ENCODE measurements at regions not wholly inside any gene's neighbourhood (a gene's known extent, or its start where the extent isn't known, plus 50 kb on each side); places are given as distances from the start of the nearest gene placed in this dataset.

GRCh38 chr10:109104806-109105205 lies 818.5 kb downstream of the XPNPEP1 start:
- Mint-ChIP-seq H3K27me3 (ENCODE audit: insufficient read depth, low read depth, poor library complexity) (peaks cover 4% of the 10 kb centered on the region), H3K4me1 (peaks cover 7% of the 10 kb centered on the region; the same call in 2 of the 3 replicates), H3K27ac (no peak overlapping the region), H3K4me3 (no peak overlapping the region), H3K9me3 (no peaks in the 10 kb centered on the region), H3K36me3 (ENCODE audit: low read depth) (no peaks in the 10 kb centered on the region)
- no peak overlapping the region for H2AFZ ChIP-seq
- ATAC-seq (no peak), DNase-seq (ENCODE audit: low spot score) (no peak)
- H3K36me3 ChIP-seq (ENCODE audit: insufficient read depth): no peaks in the 10 kb centered on the region
- no peak for TF ChIP-seq CREB1 (CRISPR knock-in tag; IDR thresholded peaks at IDR 0.05; ENCODE audit: low read depth)
- TF ChIP-seq EZH2 (IDR thresholded peaks at IDR 0.05; ENCODE audit: low read depth, unreplicated experiment): no peak
- no peak for TF ChIP-seq REST (IDR thresholded peaks at IDR 0.05; ENCODE audit: unreplicated experiment)
- TF ChIP-seq CTCF (conservative IDR thresholded peaks at IDR 0.05; ENCODE audit: low read depth in 2 of 2): no peak
- no peak for TF ChIP-seq POLR2AphosphoS5 (IDR thresholded peaks at IDR 0.05; ENCODE audit: low read depth)
- no peak for TF ChIP-seq ETS1 (IDR thresholded peaks at IDR 0.05)
- no peak for TF ChIP-seq JUNB (IDR thresholded peaks at IDR 0.05; ENCODE audit: unreplicated experiment)
- no peak for TF ChIP-seq ZNF114 (CRISPR knock-in tag; IDR thresholded peaks at IDR 0.05)
- no peak overlapping the region for H3K4me3 ChIP-seq
- H3K4me2 ChIP-seq: no peak overlapping the region
- H3K79me2 ChIP-seq (replicated peaks; ENCODE audit: insufficient read depth): no peaks in the 10 kb centered on the region
- peaks cover 26% of the 10 kb centered on the region for H3K27me3 ChIP-seq (ENCODE audit: insufficient read depth)
- no peak overlapping the region for H3K27ac ChIP-seq (ENCODE audit: low read depth)
- H3F3A ChIP-seq (replicated peaks; ENCODE audit: low read depth): no peaks in the 10 kb centered on the region
- H4K20me1 ChIP-seq (replicated peaks; ENCODE audit: insufficient read depth): no peaks in the 10 kb centered on the region; the same call in 1 of the 2 replicates
- no peaks in the 10 kb centered on the region; the same call in 1 of the 2 replicates for H3K9me2 ChIP-seq (ENCODE audit: insufficient read depth)
- no peaks in the 10 kb centered on the region for H3K4me1 ChIP-seq (ENCODE audit: insufficient read depth)

- no peak for ATAC-seq
- Histone ChIP-seq H3K36me3 (ENCODE audit: insufficient read depth) (no peaks in the 10 kb centered on the region), H2AFZ (no peak overlapping the region), H3K4me2 (no peak overlapping the region), H3K27ac (ENCODE audit: low read depth) (no peak overlapping the region), H3F3A (replicated peaks; ENCODE audit: low read depth) (no peaks in the 10 kb centered on the region), H3K4me3 (no peak overlapping the region), H3K4me1 (ENCODE audit: insufficient read depth) (no peaks in the 10 kb centered on the region), H3K9me2 (ENCODE audit: insufficient read depth) (no peaks in the 10 kb centered on the region; the same call in 1 of the 2 replicates), H3K27me3 (ENCODE audit: insufficient read depth) (peaks cover 15% of the 10 kb centered on the region; the same call in 1 of the 2 replicates), H4K20me1 (replicated peaks; ENCODE audit: insufficient read depth) (no peaks in the 10 kb centered on the region), H3K79me2 (replicated peaks; ENCODE audit: insufficient read depth) (no peaks in the 10 kb centered on the region)
- Mint-ChIP-seq H3K4me3 (no peak overlapping the region), H3K36me3 (ENCODE audit: low read depth) (no peaks in the 10 kb centered on the region), H3K27me3 (ENCODE audit: insufficient read depth, low read depth, poor library complexity) (peaks cover 4% of the 10 kb centered on the region), H3K9me3 (no peaks in the 10 kb centered on the region), H3K27ac (no peak overlapping the region), H3K4me1 (peaks cover 7% of the 10 kb centered on the region; the same call in 2 of the 3 replicates)
- DNase-seq (ENCODE audit: low spot score): no peak
- TF ChIP-seq CTCF (conservative IDR thresholded peaks at IDR 0.05; ENCODE audit: low read depth in 2 of 2): no peak
Measured at GRCh38 chr10:109103278-109103677, 820.0 kb downstream of the XPNPEP1 start.

Data from GM23338 (cell line).